ENCODE measurements at regions not wholly inside any gene's neighbourhood (a gene's known extent, or its start where the extent isn't known, plus 50 kb on each side); places are given as distances from the start of the nearest gene placed in this dataset.

DNA sequence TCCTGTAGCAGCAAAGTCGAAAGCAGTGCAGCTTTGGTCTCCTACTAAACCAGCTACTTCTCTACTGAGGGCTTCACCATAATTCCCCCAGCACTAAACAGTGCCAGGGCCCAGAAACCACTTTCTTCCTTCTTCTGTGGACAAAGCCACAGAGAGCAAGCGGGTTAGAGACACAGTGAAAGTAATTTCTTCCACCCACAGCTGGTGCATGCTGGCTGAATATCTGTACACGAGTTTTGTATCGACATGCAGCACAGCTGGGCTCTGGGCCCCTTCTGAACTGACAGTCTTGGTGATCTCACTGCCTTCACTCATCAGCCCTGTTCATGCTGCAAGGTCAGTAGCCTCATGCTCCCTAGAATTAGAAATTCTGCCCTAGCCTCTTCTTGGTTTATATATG is 74.0 kb upstream of the SULT1C3 start:
- TF ChIP-seq, protein P1, sequence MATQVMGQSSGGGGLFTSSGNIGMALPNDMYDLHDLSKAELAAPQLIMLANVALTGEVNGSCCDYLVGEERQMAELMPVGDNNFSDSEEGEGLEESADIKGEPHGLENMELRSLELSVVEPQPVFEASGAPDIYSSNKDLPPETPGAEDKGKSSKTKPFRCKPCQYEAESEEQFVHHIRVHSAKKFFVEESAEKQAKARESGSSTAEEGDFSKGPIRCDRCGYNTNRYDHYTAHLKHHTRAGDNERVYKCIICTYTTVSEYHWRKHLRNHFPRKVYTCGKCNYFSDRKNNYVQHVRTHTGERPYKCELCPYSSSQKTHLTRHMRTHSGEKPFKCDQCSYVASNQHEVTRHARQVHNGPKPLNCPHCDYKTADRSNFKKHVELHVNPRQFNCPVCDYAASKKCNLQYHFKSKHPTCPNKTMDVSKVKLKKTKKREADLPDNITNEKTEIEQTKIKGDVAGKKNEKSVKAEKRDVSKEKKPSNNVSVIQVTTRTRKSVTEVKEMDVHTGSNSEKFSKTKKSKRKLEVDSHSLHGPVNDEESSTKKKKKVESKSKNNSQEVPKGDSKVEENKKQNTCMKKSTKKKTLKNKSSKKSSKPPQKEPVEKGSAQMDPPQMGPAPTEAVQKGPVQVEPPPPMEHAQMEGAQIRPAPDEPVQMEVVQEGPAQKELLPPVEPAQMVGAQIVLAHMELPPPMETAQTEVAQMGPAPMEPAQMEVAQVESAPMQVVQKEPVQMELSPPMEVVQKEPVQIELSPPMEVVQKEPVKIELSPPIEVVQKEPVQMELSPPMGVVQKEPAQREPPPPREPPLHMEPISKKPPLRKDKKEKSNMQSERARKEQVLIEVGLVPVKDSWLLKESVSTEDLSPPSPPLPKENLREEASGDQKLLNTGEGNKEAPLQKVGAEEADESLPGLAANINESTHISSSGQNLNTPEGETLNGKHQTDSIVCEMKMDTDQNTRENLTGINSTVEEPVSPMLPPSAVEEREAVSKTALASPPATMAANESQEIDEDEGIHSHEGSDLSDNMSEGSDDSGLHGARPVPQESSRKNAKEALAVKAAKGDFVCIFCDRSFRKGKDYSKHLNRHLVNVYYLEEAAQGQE (IDR thresholded peaks at IDR 0.05; ENCODE audit: insufficient read depth in 1 of 2, low read depth in 2 of 2, low read length in 2 of 2) = no peak
- TF ChIP-seq FOXP2 (optimal IDR thresholded peaks at IDR 0.05; ENCODE audit: borderline replicate concordance, extremely low read depth, extremely low read length, insufficient read depth) (no peak), POLR2AphosphoS5 (IDR thresholded peaks at IDR 0.05; ENCODE audit: low read depth, low read length) (no peak), TAF1 (IDR thresholded peaks at IDR 0.05; ENCODE audit: borderline replicate concordance, insufficient read depth, low read length) (no peak)

DNA sequence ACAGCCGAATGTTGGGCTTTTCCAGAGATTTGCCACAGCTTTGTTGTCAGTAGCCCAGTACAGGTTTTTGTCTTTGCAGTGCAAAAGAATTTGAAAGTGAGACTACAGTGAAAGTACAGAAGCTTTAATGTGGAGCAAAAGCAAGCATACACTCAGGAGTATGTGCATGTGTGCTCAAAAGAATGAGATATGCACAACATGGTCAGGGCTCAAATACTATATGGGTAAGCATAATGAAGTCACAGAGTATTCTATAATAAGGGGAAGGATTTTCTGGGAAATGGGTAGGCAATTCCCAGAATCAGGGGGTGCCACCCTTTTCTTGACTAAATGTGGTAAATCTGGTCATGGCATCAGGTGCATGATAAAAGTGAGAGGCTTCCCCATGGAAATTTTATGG is 72.1 kb upstream of the SULT1C3 start:
- no peak for TF ChIP-seq FOXP2 (optimal IDR thresholded peaks at IDR 0.05; ENCODE audit: borderline replicate concordance, extremely low read depth, extremely low read length, insufficient read depth)
- TF ChIP-seq SIN3A (IDR thresholded peaks at IDR 0.05; ENCODE audit: borderline replicate concordance, insufficient read depth, low read length) = no peak
- TF ChIP-seq TAF1 (IDR thresholded peaks at IDR 0.05; ENCODE audit: borderline replicate concordance, insufficient read depth, low read length) = no peak
- TF ChIP-seq, protein P1 (IDR thresholded peaks at IDR 0.05; ENCODE audit: insufficient read depth in 1 of 2, low read depth in 2 of 2, low read length in 2 of 2) = no peak
- no peak for TF ChIP-seq POLR2AphosphoS5 (IDR thresholded peaks at IDR 0.05; ENCODE audit: low read depth, low read length)

DNA sequence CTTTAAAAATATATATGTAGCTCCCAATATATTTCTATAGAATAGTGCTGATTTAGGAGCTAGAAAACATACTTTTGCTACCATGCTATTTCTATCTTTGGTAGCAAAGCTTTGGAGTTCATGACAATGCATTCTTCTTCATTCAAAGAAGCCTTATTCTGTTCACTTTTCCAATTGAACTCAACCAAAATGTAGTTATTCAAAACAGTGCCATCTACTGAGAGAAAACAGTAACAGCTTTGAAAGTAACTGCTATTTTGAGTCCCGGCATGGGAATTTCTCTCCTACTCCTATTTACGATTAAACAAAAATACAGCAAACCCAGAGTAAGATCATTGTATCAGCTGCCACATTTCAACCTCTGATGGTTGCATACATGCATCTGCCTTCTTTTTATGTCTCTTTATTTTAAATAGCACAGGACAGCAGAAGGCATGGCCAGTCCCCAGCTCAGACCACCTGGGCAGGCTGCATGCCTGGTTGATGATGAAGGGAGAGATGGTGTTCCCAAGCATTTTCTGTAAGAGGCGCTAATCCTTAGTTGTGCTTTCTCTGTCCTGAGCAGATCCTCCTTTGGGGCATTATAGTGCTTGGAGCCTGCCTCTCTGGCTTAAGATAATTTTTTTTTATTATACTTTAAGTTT is 69.7 kb upstream of the SULT1C3 start:
- TF ChIP-seq POLR2AphosphoS5 (IDR thresholded peaks at IDR 0.05; ENCODE audit: low read depth, low read length) (no peak), SIN3A (IDR thresholded peaks at IDR 0.05; ENCODE audit: borderline replicate concordance, insufficient read depth, low read length) (no peak), FOXP2 (optimal IDR thresholded peaks at IDR 0.05; ENCODE audit: borderline replicate concordance, extremely low read depth, extremely low read length, insufficient read depth) (no peak), TAF1 (IDR thresholded peaks at IDR 0.05; ENCODE audit: borderline replicate concordance, insufficient read depth, low read length) (no peak)
- TF ChIP-seq, protein P1 (IDR thresholded peaks at IDR 0.05; ENCODE audit: insufficient read depth in 1 of 2, low read depth in 2 of 2, low read length in 2 of 2) = no peak

DNA sequence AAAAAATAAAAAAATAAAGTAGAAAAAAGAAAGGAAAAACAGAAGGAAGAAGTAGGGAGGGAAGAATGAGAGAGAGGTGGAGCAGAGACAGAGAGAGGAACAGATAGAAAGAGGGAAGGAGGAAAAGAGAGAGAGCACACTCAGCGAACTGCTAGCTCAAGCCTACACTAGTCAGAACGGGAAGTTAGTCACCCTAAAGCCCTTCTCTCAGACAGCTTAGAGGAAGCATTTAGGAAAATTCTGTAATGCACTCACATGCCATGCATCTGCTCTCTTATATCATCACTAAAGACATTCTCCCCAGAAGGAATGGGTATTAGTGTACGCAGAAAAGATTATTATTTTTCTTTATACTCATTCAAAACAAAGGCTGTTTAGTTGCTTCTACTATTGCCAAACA is 68.1 kb upstream of the SULT1C3 start:
- TF ChIP-seq, protein P1 (IDR thresholded peaks at IDR 0.05; ENCODE audit: insufficient read depth in 1 of 2, low read depth in 2 of 2, low read length in 2 of 2) = no peak
- TF ChIP-seq TAF1 (IDR thresholded peaks at IDR 0.05; ENCODE audit: borderline replicate concordance, insufficient read depth, low read length) = no peak
- no peak for TF ChIP-seq SIN3A (IDR thresholded peaks at IDR 0.05; ENCODE audit: borderline replicate concordance, insufficient read depth, low read length)
- TF ChIP-seq POLR2AphosphoS5 (IDR thresholded peaks at IDR 0.05; ENCODE audit: low read depth, low read length) = no peak
- no peak for TF ChIP-seq FOXP2 (optimal IDR thresholded peaks at IDR 0.05; ENCODE audit: borderline replicate concordance, extremely low read depth, extremely low read length, insufficient read depth)
